ENCODE measurements at regions not wholly inside any gene's neighbourhood (a gene's known extent, or its start where the extent isn't known, plus 50 kb on each side); places are given as distances from the start of the nearest gene placed in this dataset.

- DNase-seq (ENCODE audit: low read depth) = peak; percentile 59
These were observed 854.4 kb upstream of the INTU start for GRCh38 chr4:126778348-126778747.

GRCh38 chr4:126779001-126779400 lies 853.8 kb upstream of the INTU start:
- no peak for DNase-seq (ENCODE audit: low read depth)

GRCh38 chr4:126779436-126780166 lies 853.2 kb upstream of the INTU start:
- peak; percentile 47 for DNase-seq (ENCODE audit: low read depth)

GRCh38 chr4:126783191-126783590 lies 849.6 kb upstream of the INTU start:
- DNase-seq (ENCODE audit: low read depth) = no peak

- no peak for DNase-seq (ENCODE audit: low read depth)
These were observed 847.7 kb upstream of the INTU start for GRCh38 chr4:126784966-126785580.

- no peak for DNase-seq (ENCODE audit: low read depth)
These were observed 842.1 kb upstream of the INTU start for GRCh38 chr4:126790633-126791032.

- no peak for DNase-seq (ENCODE audit: low read depth)
These were observed 838.4 kb upstream of the INTU start for GRCh38 chr4:126794363-126794762.

GRCh38 chr4:126798214-126798613 lies 834.5 kb upstream of the INTU start:
- no peak for DNase-seq (ENCODE audit: low read depth)

GRCh38 chr4:126799416-126799815 lies 833.3 kb upstream of the INTU start:
- DNase-seq (ENCODE audit: low read depth) = no peak

GRCh38 chr4:126799971-126800574 lies 832.7 kb upstream of the INTU start:
- DNase-seq (ENCODE audit: low read depth) = no peak

- no peak for DNase-seq (ENCODE audit: low read depth)
These were observed 832.1 kb upstream of the INTU start for GRCh38 chr4:126800575-126801141.

GRCh38 chr4:126807132-126807531 lies 825.6 kb upstream of the INTU start:
- peak; percentile 28 for DNase-seq (ENCODE audit: low read depth)

GRCh38 chr4:126812076-126812475 lies 820.7 kb upstream of the INTU start:
- no peak for DNase-seq (ENCODE audit: low read depth)

GRCh38 chr4:126820631-126821030 lies 812.1 kb upstream of the INTU start:
- DNase-seq (ENCODE audit: low read depth) = no peak

GRCh38 chr4:126821152-126821551 lies 811.6 kb upstream of the INTU start:
- no peak for DNase-seq (ENCODE audit: low read depth)

GRCh38 chr4:126825083-126825482 lies 807.7 kb upstream of the INTU start:
- no peak for DNase-seq (ENCODE audit: low read depth)

- DNase-seq (ENCODE audit: low read depth) = no peak
These were observed 805.1 kb upstream of the INTU start for GRCh38 chr4:126827669-126828068.

- no peak for DNase-seq (ENCODE audit: low read depth)
These were observed 797.9 kb upstream of the INTU start for GRCh38 chr4:126834854-126835253.

GRCh38 chr4:126838941-126839679 lies 793.6 kb upstream of the INTU start:
- peak; percentile 24 for DNase-seq (ENCODE audit: low read depth)

GRCh38 chr4:126843492-126844067 lies 789.2 kb upstream of the INTU start:
- no peak for DNase-seq (ENCODE audit: low read depth)

GRCh38 chr4:126850286-126850685 lies 782.5 kb upstream of the INTU start:
- peak; percentile 86 for DNase-seq (ENCODE audit: low read depth)

GRCh38 chr4:126851391-126851790 lies 781.4 kb upstream of the INTU start:
- peak; percentile 37 for DNase-seq (ENCODE audit: low read depth)

Data from GM04504 (cell line).